HEK293 (cell line): ENCODE measurements at regions not wholly inside any gene's neighbourhood (a gene's known extent, or its start where the extent isn't known, plus 50 kb on each side); places are given as distances from the start of the nearest gene placed in this dataset.

Source experiments
- CTCF ChIA-PET: fragments of 350-600 bp; formaldehyde crosslinking; extraction: SDS; loops from one replicate; lab custom pipeline; 2021; ENCODE audit warnings: antibody characterized with exemption; lab: Yijun Ruan, JAX
- POLR2A ChIA-PET: fragments of 300-600 bp; formaldehyde crosslinking; extraction: SDS; loops from one replicate; lab custom pipeline; 2020; ENCODE audit warnings: antibody characterized with exemption, inconsistent platforms; lab: Yijun Ruan, JAX
- H3K27ac ChIP-seq: fragments of 200-500 bp; sonication (Bioruptor generic); 2 replicates; pipeline ENCODE4 v1.5.1; 2014; ENCODE audit warnings: low read depth, low read length, control low read depth, inconsistent platforms; ENCODE audit errors: extremely low read depth
- H3K36me3 ChIP-seq, 2 experiments: fragments of 200-500 bp in 1 of 2; sonication (Bioruptor generic) in 1 of 2; 1 replicate in 1 of 2; 2 replicates in 1 of 2; pipeline ENCODE4 v1.5.1; 2014 to 2017; ENCODE audit warnings: inconsistent platforms in 2 of 2, low read length in 2 of 2; ENCODE audit not compliant: control insufficient read depth in 2 of 2, insufficient read depth in 1 of 2
- H3K4me1 ChIP-seq: fragments of 200-500 bp; sonication (Bioruptor generic); 2 replicates; pipeline ENCODE4 v1.5.1; 2014; ENCODE audit warnings: mild to moderate bottlenecking, low read length, inconsistent platforms; ENCODE audit not compliant: control insufficient read depth, insufficient read depth
- H3K4me3 ChIP-seq: 2 replicates; pipeline ENCODE4 v1.5.1; 2011; ENCODE audit warnings: low read depth, mild to moderate bottlenecking, control low read depth, low read length, moderate library complexity
- H3K9me3 ChIP-seq: fragments of 200-500 bp; sonication (Bioruptor generic); 2 replicates; pipeline ENCODE4 v1.5.1; 2014; ENCODE audit warnings: low read depth, low read length, inconsistent platforms; ENCODE audit not compliant: control insufficient read depth, insufficient read depth
- BCL11A ChIP-seq: fragments of 450-650 bp; formaldehyde crosslinking; IDR thresholded peaks from 2 replicates; pipeline ENCODE4 v1.5.1; 2016; ENCODE audit warnings: low read depth, missing biosample characterization, missing genetic modification characterization
- GLI2 ChIP-seq: fragments of 450-650 bp; formaldehyde crosslinking; IDR thresholded peaks from 2 replicates; pipeline ENCODE4; 2017; ENCODE audit warnings: missing biosample characterization, missing genetic modification characterization, low read depth, borderline replicate concordance
- GLIS1 ChIP-seq: fragments of 450-650 bp; formaldehyde crosslinking; IDR thresholded peaks from 2 replicates; pipeline ENCODE4 v1.5.1; 2016; ENCODE audit warnings: missing biosample characterization, missing genetic modification characterization
- HIC1 ChIP-seq: fragments of 450-650 bp; formaldehyde crosslinking; IDR thresholded peaks from 2 replicates; pipeline ENCODE4 v1.5.1; 2016; ENCODE audit warnings: missing biosample characterization, missing genetic modification characterization
- HOXA7 ChIP-seq: sonication (generic); formaldehyde crosslinking; IDR thresholded peaks from 2 replicates; pipeline ENCODE4 v1.8.1; 2022; ENCODE audit warnings: missing genetic modification reagents, borderline replicate concordance
- MZF1 ChIP-seq: fragments of 450-650 bp; formaldehyde crosslinking; IDR thresholded peaks from 2 replicates; pipeline ENCODE4 v1.5.1; 2017; ENCODE audit warnings: missing biosample characterization, missing genetic modification characterization, borderline replicate concordance
- TRIM28 ChIP-seq: IDR thresholded peaks from 2 replicates; pipeline ENCODE4 v1.6.1; 2011; ENCODE audit warnings: low read length, control low read depth, borderline replicate concordance
- ZNF140 ChIP-seq: fragments of 450-650 bp; formaldehyde crosslinking; IDR thresholded peaks from 2 replicates; pipeline ENCODE4 v1.5.1; 2016; ENCODE audit warnings: missing biosample characterization, missing genetic modification characterization
- ZNF223 ChIP-seq: fragments of 450-650 bp; formaldehyde crosslinking; IDR thresholded peaks from 2 replicates; pipeline ENCODE4 v1.5.1; 2016; ENCODE audit warnings: missing biosample characterization, missing genetic modification characterization
- ZNF354C ChIP-seq: fragments of 450-650 bp; formaldehyde crosslinking; IDR thresholded peaks from 2 replicates; pipeline ENCODE4 v1.5.1; 2016; ENCODE audit warnings: missing biosample characterization, missing genetic modification characterization, low read depth, borderline replicate concordance
- ZNF426 ChIP-seq: fragments of 450-650 bp; formaldehyde crosslinking; IDR thresholded peaks from 2 replicates; pipeline ENCODE4 v1.5.1; 2017; ENCODE audit warnings: missing biosample characterization, missing genetic modification characterization, mild to moderate bottlenecking, inconsistent platforms, moderate library complexity
- ZNF510 ChIP-seq: fragments of 450-650 bp; formaldehyde crosslinking; IDR thresholded peaks from 2 replicates; pipeline ENCODE4 v1.5.1; 2018; ENCODE audit warnings: mild to moderate bottlenecking, missing genetic modification characterization, missing biosample characterization; ENCODE audit not compliant: insufficient replicate concordance
- ZNF530 ChIP-seq: fragments of 450-650 bp; formaldehyde crosslinking; IDR thresholded peaks from 2 replicates; pipeline ENCODE4 v1.5.1; 2016; ENCODE audit warnings: low read depth, missing biosample characterization, missing genetic modification characterization
- ZNF561 ChIP-seq: fragments of 450-650 bp; IDR thresholded peaks from 2 replicates; pipeline ENCODE4 v1.5.1; 2018; ENCODE audit warnings: missing biosample characterization, missing genetic modification characterization, borderline replicate concordance
- ZNF571 ChIP-seq: fragments of 450-650 bp; formaldehyde crosslinking; IDR thresholded peaks from 2 replicates; pipeline ENCODE4 v1.5.0; 2017; ENCODE audit warnings: missing biosample characterization, missing genetic modification characterization
- ZNF596 ChIP-seq: fragments of 450-650 bp; IDR thresholded peaks from 2 replicates; pipeline ENCODE4 v1.5.0; 2018; ENCODE audit warnings: missing biosample characterization, mild to moderate bottlenecking, missing genetic modification characterization, moderate library complexity
- ZNF768 ChIP-seq: fragments of 450-650 bp; formaldehyde crosslinking; IDR thresholded peaks from 2 replicates; pipeline ENCODE4 v1.5.1; 2018; ENCODE audit warnings: missing biosample characterization, mild to moderate bottlenecking, missing genetic modification characterization
- ZNF777 ChIP-seq: fragments of 450-650 bp; formaldehyde crosslinking; IDR thresholded peaks from 2 replicates; pipeline ENCODE4 v1.5.1; 2017; ENCODE audit warnings: missing biosample characterization, missing genetic modification characterization, borderline replicate concordance
- ZNF791 ChIP-seq: fragments of 450-650 bp; formaldehyde crosslinking; IDR thresholded peaks from 2 replicates; pipeline ENCODE4 v1.5.1; 2016; ENCODE audit warnings: missing biosample characterization, missing genetic modification characterization
- TF ChIP-seq, protein P1 (sequence below): fragments of 450-650 bp; formaldehyde crosslinking; IDR thresholded peaks from 2 replicates; pipeline ENCODE4 v1.5.1; 2016; ENCODE audit warnings: missing biosample characterization, missing genetic modification characterization
- TF ChIP-seq, protein P2 (sequence below): fragments of 450-650 bp; formaldehyde crosslinking; IDR thresholded peaks from 2 replicates; pipeline ENCODE4; 2016; ENCODE audit warnings: missing biosample characterization, missing genetic modification characterization
- TF ChIP-seq, protein P3 (sequence below): fragments of 450-650 bp; formaldehyde crosslinking; IDR thresholded peaks from 2 replicates; pipeline ENCODE4 v1.5.1; 2017; ENCODE audit warnings: missing biosample characterization, missing genetic modification characterization
- TF ChIP-seq, protein P4 (sequence below): fragments of 450-650 bp; formaldehyde crosslinking; IDR thresholded peaks from 2 replicates; pipeline ENCODE4 v1.5.1; 2016; ENCODE audit warnings: missing biosample characterization, missing genetic modification characterization, low read depth

DNA sequence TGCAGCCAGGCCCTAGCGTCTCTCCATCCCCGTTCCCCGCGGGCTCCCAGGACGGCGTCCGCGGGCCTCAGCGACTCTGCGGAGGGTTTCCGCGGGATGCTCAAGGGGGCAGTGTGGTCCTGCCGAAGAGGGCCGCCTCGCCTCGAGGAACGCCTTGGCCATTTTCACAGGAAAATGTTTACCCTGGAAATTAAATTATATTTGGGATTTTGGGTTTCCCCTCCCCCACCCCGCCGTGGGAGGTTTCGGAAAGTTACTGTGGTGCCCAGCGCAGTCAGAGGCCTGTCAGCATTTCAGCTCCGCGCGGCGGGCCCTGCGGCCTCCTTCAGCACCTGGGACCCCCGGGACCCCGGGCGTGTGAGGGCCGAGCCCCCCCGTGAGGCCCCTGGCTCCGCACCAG is 94.5 kb downstream of the PCTP start:
- POLR2A ChIA-PET: interaction anchor here (0.7 kb wide), 1 partner anchor 889 kb away, joined by 4 read pairs; no protein-coding TSS in a partner anchor
- Histone ChIP-seq H3K4me1 (no peaks in the 10 kb centered on the region), H3K36me3 (no peaks in the 10 kb centered on the region), H3K4me3 (no peak overlapping the region), H3K27ac (no peak overlapping the region), H3K9me3 (no peaks in the 10 kb centered on the region)
- TF ChIP-seq ZNF561 (tag by site-specific recombination) (no peak), HOXA7 (CRISPR knock-in tag) (no peak), ZNF571 (tag by site-specific recombination) (no peak)
- CTCF ChIA-PET: interaction anchor here (0.7 kb wide), 1 partner anchor 314 kb away, joined by 4 read pairs; no protein-coding TSS in a partner anchor

DNA sequence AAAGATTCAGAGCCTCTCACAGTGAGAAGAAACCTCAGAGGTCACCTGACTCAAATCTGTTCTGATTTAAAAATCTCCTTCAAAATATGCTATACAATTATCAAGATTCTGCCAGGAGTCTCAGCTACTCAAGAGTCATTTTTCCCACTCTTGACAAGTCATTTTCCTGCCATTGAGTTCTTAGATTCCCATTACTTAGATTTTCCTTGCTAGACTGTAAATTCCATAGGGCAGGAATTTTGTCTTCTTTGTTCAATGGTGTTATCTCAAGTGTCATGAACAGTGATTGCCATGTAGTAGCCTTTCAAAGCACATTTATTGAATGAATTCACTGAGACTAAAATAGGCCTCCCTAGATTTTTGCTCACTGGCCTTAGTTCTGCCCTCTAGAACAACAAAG is 95.9 kb downstream of the PCTP start:
- H3K4me1 ChIP-seq: no peaks in the 10 kb centered on the region
- no peak overlapping the region for H3K4me3 ChIP-seq
- TF ChIP-seq ZNF426 (tag by site-specific recombination): no peak
- no peak for TF ChIP-seq BCL11A
- TF ChIP-seq ZNF791 (tag by site-specific recombination): no peak
- TF ChIP-seq GLIS1: no peak
- TF ChIP-seq, protein P1, sequence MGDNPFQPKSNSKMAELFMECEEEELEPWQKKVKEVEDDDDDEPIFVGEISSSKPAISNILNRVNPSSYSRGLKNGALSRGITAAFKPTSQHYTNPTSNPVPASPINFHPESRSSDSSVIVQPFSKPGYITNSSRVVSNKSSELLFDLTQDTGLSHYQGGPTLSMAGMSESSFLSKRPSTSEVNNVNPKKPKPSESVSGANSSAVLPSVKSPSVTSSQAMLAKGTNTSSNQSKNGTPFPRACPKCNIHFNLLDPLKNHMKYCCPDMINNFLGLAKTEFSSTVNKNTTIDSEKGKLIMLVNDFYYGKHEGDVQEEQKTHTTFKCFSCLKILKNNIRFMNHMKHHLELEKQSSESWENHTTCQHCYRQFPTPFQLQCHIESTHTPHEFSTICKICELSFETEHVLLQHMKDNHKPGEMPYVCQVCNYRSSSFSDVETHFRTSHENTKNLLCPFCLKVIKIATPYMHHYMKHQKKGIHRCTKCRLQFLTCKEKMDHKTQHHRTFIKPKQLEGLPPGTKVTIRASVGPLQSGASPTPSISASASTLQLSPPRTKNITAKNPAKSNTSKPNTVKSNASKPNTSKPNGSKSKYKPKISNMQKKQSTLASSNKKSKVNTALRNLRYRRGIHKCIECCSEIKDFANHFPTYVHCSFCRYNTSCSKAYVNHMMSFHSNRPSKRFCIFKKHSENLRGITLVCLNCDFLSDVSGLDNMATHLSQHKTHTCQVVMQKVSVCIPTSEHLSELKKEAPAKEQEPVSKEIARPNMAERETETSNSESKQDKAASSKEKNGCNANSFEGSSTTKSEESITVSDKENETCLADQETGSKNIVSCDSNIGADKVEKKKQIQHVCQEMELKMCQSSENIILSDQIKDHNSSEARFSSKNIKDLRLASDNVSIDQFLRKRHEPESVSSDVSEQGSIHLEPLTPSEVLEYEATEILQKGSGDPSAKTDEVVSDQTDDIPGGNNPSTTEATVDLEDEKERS: no peak
- TF ChIP-seq, protein P2, sequence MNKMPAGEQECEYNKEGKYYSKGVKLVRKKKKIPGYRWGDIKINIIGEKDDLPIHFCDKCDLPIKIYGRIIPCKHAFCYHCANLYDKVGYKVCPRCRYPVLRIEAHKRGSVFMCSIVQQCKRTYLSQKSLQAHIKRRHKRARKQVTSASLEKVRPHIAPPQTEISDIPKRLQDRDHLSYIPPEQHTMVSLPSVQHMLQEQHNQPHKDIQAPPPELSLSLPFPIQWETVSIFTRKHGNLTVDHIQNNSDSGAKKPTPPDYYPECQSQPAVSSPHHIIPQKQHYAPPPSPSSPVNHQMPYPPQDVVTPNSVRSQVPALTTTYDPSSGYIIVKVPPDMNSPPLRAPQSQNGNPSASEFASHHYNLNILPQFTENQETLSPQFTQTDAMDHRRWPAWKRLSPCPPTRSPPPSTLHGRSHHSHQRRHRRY: no peak
- no peak for TF ChIP-seq TRIM28
- TF ChIP-seq, protein P3, sequence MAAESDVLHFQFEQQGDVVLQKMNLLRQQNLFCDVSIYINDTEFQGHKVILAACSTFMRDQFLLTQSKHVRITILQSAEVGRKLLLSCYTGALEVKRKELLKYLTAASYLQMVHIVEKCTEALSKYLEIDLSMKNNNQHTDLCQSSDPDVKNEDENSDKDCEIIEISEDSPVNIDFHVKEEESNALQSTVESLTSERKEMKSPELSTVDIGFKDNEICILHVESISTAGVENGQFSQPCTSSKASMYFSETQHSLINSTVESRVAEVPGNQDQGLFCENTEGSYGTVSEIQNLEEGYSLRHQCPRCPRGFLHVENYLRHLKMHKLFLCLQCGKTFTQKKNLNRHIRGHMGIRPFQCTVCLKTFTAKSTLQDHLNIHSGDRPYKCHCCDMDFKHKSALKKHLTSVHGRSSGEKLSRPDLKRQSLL: no peak
- TF ChIP-seq GLI2 (tag by site-specific recombination): no peak
- no peak for TF ChIP-seq ZNF768
- TF ChIP-seq ZNF777 (tag by site-specific recombination): no peak
- no peak for TF ChIP-seq HIC1 (tag by site-specific recombination)
- TF ChIP-seq ZNF530 (tag by site-specific recombination): no peak
- TF ChIP-seq, protein P4, sequence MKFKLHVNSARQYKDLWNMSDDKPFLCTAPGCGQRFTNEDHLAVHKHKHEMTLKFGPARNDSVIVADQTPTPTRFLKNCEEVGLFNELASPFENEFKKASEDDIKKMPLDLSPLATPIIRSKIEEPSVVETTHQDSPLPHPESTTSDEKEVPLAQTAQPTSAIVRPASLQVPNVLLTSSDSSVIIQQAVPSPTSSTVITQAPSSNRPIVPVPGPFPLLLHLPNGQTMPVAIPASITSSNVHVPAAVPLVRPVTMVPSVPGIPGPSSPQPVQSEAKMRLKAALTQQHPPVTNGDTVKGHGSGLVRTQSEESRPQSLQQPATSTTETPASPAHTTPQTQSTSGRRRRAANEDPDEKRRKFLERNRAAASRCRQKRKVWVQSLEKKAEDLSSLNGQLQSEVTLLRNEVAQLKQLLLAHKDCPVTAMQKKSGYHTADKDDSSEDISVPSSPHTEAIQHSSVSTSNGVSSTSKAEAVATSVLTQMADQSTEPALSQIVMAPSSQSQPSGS: no peak
- no peak for TF ChIP-seq ZNF354C (tag by site-specific recombination)
- no peak for TF ChIP-seq ZNF510 (tag by site-specific recombination)
- TF ChIP-seq ZNF223: no peak
- no peak for TF ChIP-seq ZNF596 (tag by site-specific recombination)
- no peak for TF ChIP-seq ZNF140 (tag by site-specific recombination)
- no peak for TF ChIP-seq MZF1 (tag by site-specific recombination)
- no peak overlapping the region for H3K27ac ChIP-seq
- POLR2A ChIA-PET: no interaction called here
- CTCF ChIA-PET: no interaction called here
- no peaks in the 10 kb centered on the region for H3K36me3 ChIP-seq
- H3K9me3 ChIP-seq: no peaks in the 10 kb centered on the region
